Esophagus squamous epithelium (tissue), 4 donors: ENCODE measurements at regions not wholly inside any gene's neighbourhood (a gene's known extent, or its start where the extent isn't known, plus 50 kb on each side); places are given as distances from the start of the nearest gene placed in this dataset.

Experiments
- POLR2A ChIP-seq, 4 donors: fragments of 450-650 bp; IDR thresholded peaks; one replicate each; pipeline ENCODE4 v1.6.1; 2017; ENCODE audit warnings: antibody characterized with exemption in 4 of 4, mild to moderate bottlenecking in 4 of 4, moderate library complexity in 3 of 4
- TF ChIP-seq, protein P1 (sequence below), 6 experiments: fragments of 450-650 bp in 4 of 6; fragments of 200-600 bp in 2 of 6; sonication (generic) in 2 of 6; IDR thresholded peaks; one replicate each; pipeline ENCODE4 v1.5.1; 2016 to 2019; ENCODE audit warnings: antibody characterized with exemption in 6 of 6, mild to moderate bottlenecking in 4 of 6, moderate library complexity in 4 of 6

- TF ChIP-seq, protein P1, sequence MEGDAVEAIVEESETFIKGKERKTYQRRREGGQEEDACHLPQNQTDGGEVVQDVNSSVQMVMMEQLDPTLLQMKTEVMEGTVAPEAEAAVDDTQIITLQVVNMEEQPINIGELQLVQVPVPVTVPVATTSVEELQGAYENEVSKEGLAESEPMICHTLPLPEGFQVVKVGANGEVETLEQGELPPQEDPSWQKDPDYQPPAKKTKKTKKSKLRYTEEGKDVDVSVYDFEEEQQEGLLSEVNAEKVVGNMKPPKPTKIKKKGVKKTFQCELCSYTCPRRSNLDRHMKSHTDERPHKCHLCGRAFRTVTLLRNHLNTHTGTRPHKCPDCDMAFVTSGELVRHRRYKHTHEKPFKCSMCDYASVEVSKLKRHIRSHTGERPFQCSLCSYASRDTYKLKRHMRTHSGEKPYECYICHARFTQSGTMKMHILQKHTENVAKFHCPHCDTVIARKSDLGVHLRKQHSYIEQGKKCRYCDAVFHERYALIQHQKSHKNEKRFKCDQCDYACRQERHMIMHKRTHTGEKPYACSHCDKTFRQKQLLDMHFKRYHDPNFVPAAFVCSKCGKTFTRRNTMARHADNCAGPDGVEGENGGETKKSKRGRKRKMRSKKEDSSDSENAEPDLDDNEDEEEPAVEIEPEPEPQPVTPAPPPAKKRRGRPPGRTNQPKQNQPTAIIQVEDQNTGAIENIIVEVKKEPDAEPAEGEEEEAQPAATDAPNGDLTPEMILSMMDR (IDR thresholded peaks at IDR 0.05), result no peak
- TF ChIP-seq POLR2A (IDR thresholded peaks at IDR 0.05), result no peak
These were observed 235.6 kb upstream of the ZC3H12C start for GRCh38 chr11:109857637-109858036.
